HCT116 (cell line): ENCODE measurements at regions not wholly inside any gene's neighbourhood (a gene's known extent, or its start where the extent isn't known, plus 50 kb on each side); places are given as distances from the start of the nearest gene placed in this dataset.

Source experiments
- ATAC-seq: fragments of 200-7000 bp; cut with Tn5 transposase; 2 replicates; pipeline ENCODE4 v1.9.1; 2020; ENCODE audit warnings: mild to moderate bottlenecking, moderate library complexity
- BruUV-seq: library from RNA; stranded (reverse); fragments of 400-500 nt; replicated peaks from 2 replicates; lab custom pipeline; 2021; lab: Mats Ljungman, UMichigan
- CTCF ChIA-PET: fragments of 300-600 bp; sonication (Branson Sonifier 250); formaldehyde crosslinking; loops from one replicate; lab custom pipeline; 2021; ENCODE audit warnings: antibody characterized with exemption; lab: Charles Lee
- POLR2A ChIA-PET: fragments of 300-600, 350-600 bp; sonication (Branson Sonifier 250); formaldehyde crosslinking; loops from one replicate; lab custom pipeline; 2021; ENCODE audit warnings: antibody characterized with exemption; lab: Charles Lee
- RAD21 ChIA-PET, 2 experiments: fragments of 300-600 bp; sonication (Branson Sonifier 250); formaldehyde crosslinking; loops; one replicate each; lab custom pipeline; 2023; ENCODE audit warnings: low total read pairs in 2 of 2; ENCODE audit not compliant: uncharacterized antibody in 2 of 2, unreplicated experiment in 2 of 2, low non-redundant PET in 1 of 2; lab: Charles Lee
- DNase-seq: peaks from one replicate; pipeline ENCODE4 v3.0.0-alpha.2; 2010; ENCODE audit warnings: low read depth, low spot score
- H2AFZ ChIP-seq: fragments of 200-600 bp; shearing (Covaris generic), sonication (generic); 2 replicates; pipeline ENCODE4 v1.6.1; 2017; ENCODE audit warnings: low read depth, mixed run types, mixed read lengths, antibody characterized with exemption, low read length; ENCODE audit not compliant: poor library complexity, severe bottlenecking
- H3K27ac ChIP-seq: 2 replicates; pipeline ENCODE4 v1.5.1; 2012; ENCODE audit warnings: low read depth, low read length
- H3K27me3 ChIP-seq: fragments of 200-600 bp; sonication (generic); 2 replicates; pipeline ENCODE4 v1.6.1; 2016; ENCODE audit warnings: mixed run types, low read length, mixed read lengths; ENCODE audit not compliant: insufficient read depth
- H3K36me3 ChIP-seq, 2 experiments: fragments of 200-500 bp in 1 of 2; fragments of 200-600 bp in 1 of 2; sonication (Bioruptor generic) in 1 of 2; sonication (generic) in 1 of 2; 2 replicates each; pipeline versions ENCODE4 v1.5.1 to v1.6.1; 2014 to 2016; ENCODE audit warnings: low read length in 2 of 2, inconsistent platforms in 1 of 2, mixed read lengths in 1 of 2, mixed run types in 1 of 2; ENCODE audit not compliant: insufficient read depth in 2 of 2, control insufficient read depth in 1 of 2
- H3K4me1 ChIP-seq, 2 experiments: fragments of 200-600 bp in 1 of 2; sonication (generic) in 1 of 2; 2 replicates each; pipeline versions ENCODE4 v1.5.1 to v1.6.1; 2012 to 2017; ENCODE audit warnings: low read length in 2 of 2, inconsistent platforms in 1 of 2, mild to moderate bottlenecking in 1 of 2, mixed read lengths in 1 of 2, mixed run types in 1 of 2, moderate library complexity in 1 of 2; ENCODE audit not compliant: insufficient read depth in 2 of 2, control insufficient read depth in 1 of 2
- H3K4me2 ChIP-seq: fragments of 200-600 bp; sonication (generic); 2 replicates; pipeline ENCODE4 v1.6.1; 2017; ENCODE audit warnings: mixed run types, low read length, mixed read lengths
- H3K4me3 ChIP-seq, 2 experiments: fragments of 200-600 bp in 1 of 2; sonication (generic) in 1 of 2; replicated peaks in 1 of 2; 2 replicates each; pipeline ENCODE4 v1.5.1; 2011 to 2016; ENCODE audit warnings: low read length in 2 of 2, control low read depth in 1 of 2, low read depth in 1 of 2, mild to moderate bottlenecking in 1 of 2, mixed read lengths in 1 of 2, mixed run types in 1 of 2
- H3K79me2 ChIP-seq: fragments of 200-600 bp; sonication (generic); 2 replicates; pipeline ENCODE4 v1.6.1; 2017; ENCODE audit warnings: mild to moderate bottlenecking, mixed run types, low read length, moderate library complexity, mixed read lengths; ENCODE audit not compliant: insufficient read depth
- H3K9ac ChIP-seq: fragments of 200-600 bp; sonication (generic); 2 replicates; pipeline ENCODE4 v1.6.1; 2016; ENCODE audit warnings: low read length, mixed read lengths
- H3K9me2 ChIP-seq: fragments of 200-600 bp; sonication (generic), shearing (Covaris generic); 2 replicates; pipeline ENCODE4 v1.6.1; 2017; ENCODE audit warnings: mixed run types, mild to moderate bottlenecking, moderate library complexity; ENCODE audit not compliant: insufficient read depth
- H3K9me3 ChIP-seq, 2 experiments: fragments of 200-500 bp in 1 of 2; fragments of 200-600 bp in 1 of 2; sonication (Bioruptor generic) in 1 of 2; sonication (generic) in 1 of 2; 2 replicates each; pipeline ENCODE4 v1.6.1; 2014 to 2017; ENCODE audit warnings: low read length in 2 of 2, mixed read lengths in 2 of 2, inconsistent platforms in 1 of 2, low read depth in 1 of 2, mild to moderate bottlenecking in 1 of 2, mixed run types in 1 of 2, moderate library complexity in 1 of 2; ENCODE audit not compliant: control insufficient read depth in 1 of 2, insufficient read depth in 1 of 2
- H4K20me1 ChIP-seq: fragments of 200-600 bp; sonication (generic), shearing (Covaris generic); 2 replicates; pipeline ENCODE4 v1.6.1; 2017; ENCODE audit warnings: mixed run types, mild to moderate bottlenecking, moderate library complexity; ENCODE audit not compliant: insufficient read depth
- FOSL1 ChIP-seq: IDR thresholded peaks from 2 replicates; pipeline ENCODE4 v1.6.1; 2012; ENCODE audit warnings: low read depth
- POLR2A ChIP-seq: IDR thresholded peaks from 2 replicates; pipeline ENCODE4 v1.7.0; 2011; ENCODE audit warnings: borderline replicate concordance; ENCODE audit not compliant: insufficient read depth, insufficient read length; ENCODE audit errors: extremely low read depth
- RAD21 ChIP-seq: IDR thresholded peaks from 2 replicates; pipeline ENCODE4 v1.6.1; 2012; ENCODE audit warnings: low read depth, mild to moderate bottlenecking
- SIN3A ChIP-seq: IDR thresholded peaks from 2 replicates; pipeline ENCODE4 v1.6.1; 2012; ENCODE audit warnings: low read depth
- SRF ChIP-seq: IDR thresholded peaks from 2 replicates; pipeline ENCODE4 v1.6.1; 2012; ENCODE audit warnings: low read depth
- YY1 ChIP-seq: IDR thresholded peaks from 2 replicates; pipeline ENCODE4 v1.6.1; 2011; ENCODE audit warnings: low read length, low read depth, moderate library complexity, mild to moderate bottlenecking; ENCODE audit not compliant: insufficient replicate concordance; ENCODE audit errors: extremely low read depth
- ZFX ChIP-seq: fragments of 450-650 bp; IDR thresholded peaks from 2 replicates; pipeline ENCODE4 v1.6.1; 2017
- ZNF274 ChIP-seq: fragments of 200-500 bp; sonication (Bioruptor generic); IDR thresholded peaks from 2 replicates; pipeline ENCODE4 v1.6.1; 2014; ENCODE audit warnings: mild to moderate bottlenecking, low read depth, low read length, inconsistent platforms
- intact Hi-C: fragments of 100-400 bp; cut with micrococcal nuclease; formaldehyde crosslinking; loops from 2 replicates; pipeline ENCODE4 v1.10.0; 2022
- TF ChIP-seq, protein P1 (sequence below): IDR thresholded peaks from 2 replicates; pipeline ENCODE4 v1.6.1; 2012; ENCODE audit warnings: low read depth
- TF ChIP-seq, protein P2 (sequence below): IDR thresholded peaks from 2 replicates; pipeline ENCODE4 v1.6.1; 2012
- TF ChIP-seq, protein P3 (sequence below): IDR thresholded peaks from 2 replicates; pipeline ENCODE4 v1.6.1; 2012

DNA sequence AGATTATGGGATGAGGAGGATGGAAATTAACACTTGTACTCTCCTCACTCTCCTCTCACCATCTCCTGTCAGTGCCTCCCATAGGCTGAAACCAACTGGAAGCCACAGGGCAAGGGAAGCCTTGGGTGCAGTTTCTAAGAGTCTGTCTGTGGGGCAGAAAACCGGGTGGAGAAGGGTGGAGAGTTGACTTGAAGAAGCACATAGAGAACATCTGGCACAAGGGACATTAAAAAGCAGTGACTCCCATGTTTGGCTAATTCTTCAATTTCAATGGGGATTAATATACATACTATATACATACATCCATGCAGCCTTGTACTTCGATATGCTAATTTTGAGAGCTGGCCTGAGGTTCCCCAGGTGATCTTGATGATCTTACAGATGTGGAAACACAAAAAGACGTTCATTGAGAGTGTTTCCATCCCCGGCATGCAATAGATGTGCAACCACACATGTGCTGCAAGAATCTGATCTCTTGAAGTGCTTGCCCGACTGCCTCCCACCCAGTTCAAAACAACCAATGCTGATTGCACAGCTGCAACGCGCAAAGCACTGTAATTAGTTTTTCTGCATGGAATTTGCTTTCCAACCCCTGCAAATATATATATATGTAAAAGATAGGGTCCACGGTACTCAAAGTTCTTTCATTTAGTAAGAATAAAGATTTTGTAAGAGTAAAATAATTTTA lies 121.9 kb upstream of the TMC3 start:
- Histone ChIP-seq H3K27me3 (peaks cover 57% of the 10 kb centered on the region), H3K27ac (no peak overlapping the region), H2AFZ (no peak overlapping the region), H3K79me2 (no peaks in the 10 kb centered on the region), H3K9ac (no peak overlapping the region), H3K4me2 (no peak overlapping the region), H3K9me2 (no peaks in the 10 kb centered on the region), H3K9me3 (no peaks in the 10 kb centered on the region), H3K4me1 (no peaks in the 10 kb centered on the region), H3K36me3 (no peaks in the 10 kb centered on the region), H3K4me3 (no peak overlapping the region), H4K20me1 (no peaks in the 10 kb centered on the region)
- no peak for ATAC-seq
- BruUV-seq: no TSS peak
- ChIA-PET RAD21 (no interaction called here), CTCF (no interaction called here), POLR2A (no interaction called here)
- DNase-seq: no peak
- intact Hi-C loops: no loop called here
- TF ChIP-seq SIN3A (no peak), FOSL1 (no peak), ZNF274 (no peak)
- TF ChIP-seq, protein P1, sequence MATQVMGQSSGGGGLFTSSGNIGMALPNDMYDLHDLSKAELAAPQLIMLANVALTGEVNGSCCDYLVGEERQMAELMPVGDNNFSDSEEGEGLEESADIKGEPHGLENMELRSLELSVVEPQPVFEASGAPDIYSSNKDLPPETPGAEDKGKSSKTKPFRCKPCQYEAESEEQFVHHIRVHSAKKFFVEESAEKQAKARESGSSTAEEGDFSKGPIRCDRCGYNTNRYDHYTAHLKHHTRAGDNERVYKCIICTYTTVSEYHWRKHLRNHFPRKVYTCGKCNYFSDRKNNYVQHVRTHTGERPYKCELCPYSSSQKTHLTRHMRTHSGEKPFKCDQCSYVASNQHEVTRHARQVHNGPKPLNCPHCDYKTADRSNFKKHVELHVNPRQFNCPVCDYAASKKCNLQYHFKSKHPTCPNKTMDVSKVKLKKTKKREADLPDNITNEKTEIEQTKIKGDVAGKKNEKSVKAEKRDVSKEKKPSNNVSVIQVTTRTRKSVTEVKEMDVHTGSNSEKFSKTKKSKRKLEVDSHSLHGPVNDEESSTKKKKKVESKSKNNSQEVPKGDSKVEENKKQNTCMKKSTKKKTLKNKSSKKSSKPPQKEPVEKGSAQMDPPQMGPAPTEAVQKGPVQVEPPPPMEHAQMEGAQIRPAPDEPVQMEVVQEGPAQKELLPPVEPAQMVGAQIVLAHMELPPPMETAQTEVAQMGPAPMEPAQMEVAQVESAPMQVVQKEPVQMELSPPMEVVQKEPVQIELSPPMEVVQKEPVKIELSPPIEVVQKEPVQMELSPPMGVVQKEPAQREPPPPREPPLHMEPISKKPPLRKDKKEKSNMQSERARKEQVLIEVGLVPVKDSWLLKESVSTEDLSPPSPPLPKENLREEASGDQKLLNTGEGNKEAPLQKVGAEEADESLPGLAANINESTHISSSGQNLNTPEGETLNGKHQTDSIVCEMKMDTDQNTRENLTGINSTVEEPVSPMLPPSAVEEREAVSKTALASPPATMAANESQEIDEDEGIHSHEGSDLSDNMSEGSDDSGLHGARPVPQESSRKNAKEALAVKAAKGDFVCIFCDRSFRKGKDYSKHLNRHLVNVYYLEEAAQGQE: no peak

DNA sequence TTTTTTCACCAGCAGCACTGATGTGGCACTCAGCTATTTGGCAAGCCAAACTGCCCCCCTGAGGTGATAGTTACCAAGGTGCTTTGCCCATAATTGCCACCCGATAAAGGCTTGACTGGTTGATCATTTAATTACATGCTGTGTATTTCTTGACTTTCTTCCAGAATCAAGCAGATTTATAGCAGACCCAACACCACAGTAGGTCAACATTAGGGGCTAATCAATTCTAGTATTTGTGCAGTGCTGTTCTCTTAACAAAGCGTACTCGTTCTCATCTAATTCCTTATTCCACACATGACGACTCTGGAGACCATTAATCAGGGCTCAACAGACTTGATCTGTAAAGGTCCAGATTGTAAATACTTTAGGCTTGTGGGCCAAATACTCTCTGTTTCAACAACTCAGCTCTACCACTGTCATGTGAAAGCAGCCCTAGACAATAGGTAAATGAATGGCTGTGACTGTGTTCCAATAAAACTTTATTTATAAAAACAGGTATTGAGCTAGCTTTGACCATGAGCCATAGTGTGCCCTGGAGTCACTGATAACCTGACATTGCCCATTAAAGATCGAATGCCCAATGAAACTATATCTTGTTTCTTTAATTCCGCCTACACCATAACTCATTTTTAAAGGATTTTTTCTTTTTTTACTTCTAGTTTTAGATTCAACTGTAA lies 119.1 kb upstream of the TMC3 start:
- Histone ChIP-seq H3K4me3 (no peak overlapping the region), H3K36me3 (no peaks in the 10 kb centered on the region), H4K20me1 (no peaks in the 10 kb centered on the region), H3K79me2 (no peaks in the 10 kb centered on the region), H3K9ac (no peak overlapping the region), H3K4me2 (no peak overlapping the region), H3K27ac (no peak overlapping the region), H3K9me3 (no peaks in the 10 kb centered on the region), H3K4me1 (no peaks in the 10 kb centered on the region), H3K9me2 (no peaks in the 10 kb centered on the region), H3K27me3 (peaks cover 57% of the 10 kb centered on the region), H2AFZ (no peak overlapping the region)
- DNase-seq: no peak
- intact Hi-C loops: no loop called here
- no TSS peak for BruUV-seq
- ATAC-seq: no peak
- ChIA-PET POLR2A (no interaction called here), RAD21 (no interaction called here), CTCF (no interaction called here)
- TF ChIP-seq ZNF274: no peak
- no peak for TF ChIP-seq YY1
- TF ChIP-seq, protein P1: no peak
- TF ChIP-seq ZFX: no peak
- TF ChIP-seq RAD21: no peak
- no peak for TF ChIP-seq POLR2A
- TF ChIP-seq, protein P2, sequence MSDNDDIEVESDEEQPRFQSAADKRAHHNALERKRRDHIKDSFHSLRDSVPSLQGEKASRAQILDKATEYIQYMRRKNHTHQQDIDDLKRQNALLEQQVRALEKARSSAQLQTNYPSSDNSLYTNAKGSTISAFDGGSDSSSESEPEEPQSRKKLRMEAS: no peak
- no peak for TF ChIP-seq SIN3A
- TF ChIP-seq, protein P3, sequence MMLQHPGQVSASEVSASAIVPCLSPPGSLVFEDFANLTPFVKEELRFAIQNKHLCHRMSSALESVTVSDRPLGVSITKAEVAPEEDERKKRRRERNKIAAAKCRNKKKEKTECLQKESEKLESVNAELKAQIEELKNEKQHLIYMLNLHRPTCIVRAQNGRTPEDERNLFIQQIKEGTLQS: no peak
- no peak for TF ChIP-seq SRF
